ENCODE measurements at regions not wholly inside any gene's neighbourhood (a gene's known extent, or its start where the extent isn't known, plus 50 kb on each side); places are given as distances from the start of the nearest gene placed in this dataset.

DNA sequence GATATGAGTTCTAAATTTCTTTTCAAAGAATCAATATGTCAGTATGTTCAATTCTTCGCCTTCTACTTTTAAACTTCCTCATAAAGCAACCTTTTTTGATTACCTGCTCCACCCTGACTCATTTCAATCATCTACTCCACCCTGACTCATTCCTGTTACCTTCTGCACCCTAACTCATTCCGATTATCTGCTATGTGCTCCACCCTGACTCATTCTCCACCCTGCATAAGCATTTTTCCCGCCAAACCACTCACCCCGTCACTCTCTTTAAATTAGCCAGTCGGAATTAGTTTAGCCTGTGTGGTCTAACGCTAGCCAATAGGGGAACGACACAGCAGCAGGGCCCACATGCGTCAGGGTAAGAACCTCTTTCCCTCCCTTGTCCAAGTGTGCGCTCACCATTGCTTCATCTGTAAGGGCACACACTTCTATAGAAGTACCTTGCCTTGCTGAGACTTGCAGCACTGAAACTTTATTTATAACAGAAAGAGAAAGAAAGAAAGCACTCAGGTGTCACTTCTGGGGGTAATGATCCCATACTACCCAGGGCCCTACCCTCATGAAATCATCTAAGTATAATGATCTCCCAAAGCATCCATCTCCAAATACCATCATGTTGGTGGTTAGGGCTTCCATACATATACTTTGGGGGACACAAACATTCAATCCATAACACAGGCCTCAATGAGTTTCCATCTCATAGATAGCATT is 875.2 kb downstream of the RAPGEF2 start:
- TF ChIP-seq POLR2A (IDR thresholded peaks at IDR 0.05), result no peak
- TF ChIP-seq, protein P1, sequence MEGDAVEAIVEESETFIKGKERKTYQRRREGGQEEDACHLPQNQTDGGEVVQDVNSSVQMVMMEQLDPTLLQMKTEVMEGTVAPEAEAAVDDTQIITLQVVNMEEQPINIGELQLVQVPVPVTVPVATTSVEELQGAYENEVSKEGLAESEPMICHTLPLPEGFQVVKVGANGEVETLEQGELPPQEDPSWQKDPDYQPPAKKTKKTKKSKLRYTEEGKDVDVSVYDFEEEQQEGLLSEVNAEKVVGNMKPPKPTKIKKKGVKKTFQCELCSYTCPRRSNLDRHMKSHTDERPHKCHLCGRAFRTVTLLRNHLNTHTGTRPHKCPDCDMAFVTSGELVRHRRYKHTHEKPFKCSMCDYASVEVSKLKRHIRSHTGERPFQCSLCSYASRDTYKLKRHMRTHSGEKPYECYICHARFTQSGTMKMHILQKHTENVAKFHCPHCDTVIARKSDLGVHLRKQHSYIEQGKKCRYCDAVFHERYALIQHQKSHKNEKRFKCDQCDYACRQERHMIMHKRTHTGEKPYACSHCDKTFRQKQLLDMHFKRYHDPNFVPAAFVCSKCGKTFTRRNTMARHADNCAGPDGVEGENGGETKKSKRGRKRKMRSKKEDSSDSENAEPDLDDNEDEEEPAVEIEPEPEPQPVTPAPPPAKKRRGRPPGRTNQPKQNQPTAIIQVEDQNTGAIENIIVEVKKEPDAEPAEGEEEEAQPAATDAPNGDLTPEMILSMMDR (IDR thresholded peaks at IDR 0.05), result no peak
- WGBS, 2 donors, result 94 to 95% methylated on average over 9 of the region's 9 CpGs
- intact Hi-C loops (cut with DNase I; ENCODE audit: low total_unique reads), result no loop called here
- no peak for DNase-seq (ENCODE audit: low spot score in 2 of 2)
- no peak overlapping the region for H3K4me3 ChIP-seq (ENCODE audit: low read depth, poor library complexity, severe bottlenecking)

DNA sequence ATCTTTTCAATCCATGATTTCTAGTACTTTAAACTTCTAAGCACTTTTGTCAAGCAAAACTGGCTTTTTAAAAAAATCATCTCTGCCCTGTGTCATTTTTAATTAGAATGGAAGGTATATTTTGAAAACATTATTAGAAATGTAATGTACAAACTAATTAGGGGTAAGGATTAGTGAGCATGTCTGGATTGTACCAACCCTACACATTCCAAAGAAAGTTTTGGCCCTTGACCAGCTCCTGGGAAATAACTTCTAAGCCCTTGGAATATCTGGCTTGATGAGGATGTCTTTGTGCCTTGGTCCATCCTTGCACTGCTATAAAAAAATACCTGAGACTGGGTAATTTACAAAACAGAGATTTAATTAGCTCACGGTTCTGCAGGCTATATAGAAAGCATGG is 876.5 kb downstream of the RAPGEF2 start:
- no peak for DNase-seq (ENCODE audit: low spot score in 2 of 2)
- WGBS, 2 donors, result 71 to 77% methylated on average over 1 of the region's 1 CpG
- TF ChIP-seq, protein P1 (IDR thresholded peaks at IDR 0.05), result no peak
- no peak for TF ChIP-seq POLR2A (IDR thresholded peaks at IDR 0.05)
- no peak overlapping the region for H3K4me3 ChIP-seq (ENCODE audit: low read depth, poor library complexity, severe bottlenecking)
- intact Hi-C loops (cut with DNase I; ENCODE audit: low total_unique reads), result no loop called here

DNA sequence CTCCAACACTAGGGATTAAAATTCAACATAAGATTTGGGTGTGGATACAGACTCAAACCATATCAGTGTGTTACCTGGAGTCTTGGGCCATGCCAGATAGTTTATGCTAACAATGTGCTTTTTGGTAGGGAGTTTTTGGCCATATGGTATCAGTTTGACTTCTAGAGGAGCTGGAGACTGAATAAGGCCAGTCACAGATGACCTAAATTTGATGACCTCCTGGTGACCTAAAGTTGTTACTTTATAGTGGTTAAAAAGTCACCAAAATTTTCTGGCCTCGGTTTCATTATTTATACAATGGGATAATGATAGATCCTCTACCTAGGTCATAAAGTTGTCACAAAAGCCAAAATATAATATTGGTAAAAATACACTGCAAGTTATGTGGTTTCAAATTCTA is 877.1 kb downstream of the RAPGEF2 start:
- no peak overlapping the region for H3K4me3 ChIP-seq (ENCODE audit: low read depth, poor library complexity, severe bottlenecking)
- TF ChIP-seq, protein P1 (IDR thresholded peaks at IDR 0.05), result no peak
- no peak for TF ChIP-seq POLR2A (IDR thresholded peaks at IDR 0.05)
- no peak for DNase-seq (ENCODE audit: low spot score in 2 of 2)
- 61 to 75% methylated on average over 1 of the region's 1 CpG for WGBS, 2 donors
- intact Hi-C loops (cut with DNase I; ENCODE audit: low total_unique reads), result no loop called here

DNA sequence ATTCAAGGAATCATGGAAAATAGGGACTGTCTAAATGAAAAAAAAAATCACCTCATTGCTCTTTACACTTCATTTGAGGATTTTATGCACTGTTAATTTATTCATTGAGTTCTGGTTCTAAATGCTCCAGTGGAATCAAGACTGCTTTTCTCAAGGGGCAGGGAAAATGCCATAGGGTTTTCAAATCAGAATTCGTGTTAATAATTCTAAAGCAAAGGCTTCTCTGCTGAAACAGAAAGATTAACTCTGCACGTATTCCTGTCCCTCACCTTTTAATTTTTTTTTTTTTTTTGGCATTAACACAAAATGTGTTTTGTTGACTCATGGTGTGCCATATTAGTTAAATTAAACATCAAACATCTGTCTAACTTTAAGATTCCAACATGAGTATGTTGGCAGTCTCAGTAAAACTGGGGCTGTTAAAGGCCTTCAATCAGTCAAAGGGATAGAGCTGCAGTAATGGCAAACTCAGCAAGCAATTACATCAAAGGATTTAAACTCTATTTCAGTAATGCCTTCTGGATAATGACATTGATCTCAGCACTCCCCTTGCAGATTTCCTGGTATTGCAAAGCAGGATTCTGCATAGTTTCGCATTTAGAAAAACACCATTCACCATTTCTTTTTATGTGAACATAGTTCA is 878.1 kb downstream of the RAPGEF2 start:
- DNase-seq (ENCODE audit: low spot score in 2 of 2), result no peak
- TF ChIP-seq POLR2A (IDR thresholded peaks at IDR 0.05), result no peak
- TF ChIP-seq, protein P1 (IDR thresholded peaks at IDR 0.05), result no peak
- no peak overlapping the region for H3K4me3 ChIP-seq (ENCODE audit: low read depth, poor library complexity, severe bottlenecking)
- intact Hi-C loops (cut with DNase I; ENCODE audit: low total_unique reads), result no loop called here
- 52 to 54% methylated on average over 3 of the region's 3 CpGs for WGBS, 2 donors

DNA sequence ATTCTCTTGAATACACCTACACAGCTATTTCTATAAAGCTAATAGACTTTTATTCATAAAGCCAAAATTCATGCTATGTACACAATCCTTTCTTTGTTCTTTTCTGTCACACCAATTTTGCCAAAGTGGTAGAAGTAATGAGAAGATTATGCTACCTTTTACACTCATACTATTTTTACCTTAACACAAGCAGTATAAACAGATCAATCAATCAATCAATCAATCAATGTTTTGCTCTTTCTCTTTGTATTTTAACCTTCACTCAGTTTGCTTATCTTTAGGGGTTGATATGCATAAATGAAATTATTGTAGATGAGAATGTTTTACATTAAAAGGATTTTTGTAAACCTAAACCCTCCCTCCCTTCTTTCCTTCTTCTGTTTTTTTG is 878.6 kb downstream of the RAPGEF2 start:
- no peak for DNase-seq (ENCODE audit: low spot score in 2 of 2)
- intact Hi-C loops (cut with DNase I; ENCODE audit: low total_unique reads), result no loop called here
- H3K4me3 ChIP-seq (ENCODE audit: low read depth, poor library complexity, severe bottlenecking), result no peak overlapping the region
- no peak for TF ChIP-seq POLR2A (IDR thresholded peaks at IDR 0.05)
- TF ChIP-seq, protein P1 (IDR thresholded peaks at IDR 0.05), result no peak

DNA sequence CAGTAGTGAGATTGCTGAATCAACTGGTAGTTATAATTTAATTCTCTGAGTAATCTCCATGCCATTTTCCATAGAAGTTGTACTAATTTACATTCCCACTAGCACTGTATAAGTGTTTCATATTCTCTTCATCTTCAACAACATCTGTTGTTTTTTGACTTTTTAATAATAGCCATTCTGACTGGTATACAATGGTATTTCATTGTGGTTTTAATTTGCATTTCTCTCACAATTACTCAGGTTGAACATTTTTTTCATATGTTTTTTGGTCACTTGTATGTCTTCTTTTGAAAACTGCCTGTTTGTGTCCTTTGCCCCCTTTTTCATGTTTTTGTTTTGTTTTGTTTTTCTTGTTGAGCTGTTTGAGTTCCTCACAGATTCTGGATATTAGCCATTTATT is 880.2 kb downstream of the RAPGEF2 start:
- DNase-seq (ENCODE audit: low spot score in 2 of 2), result no peak
- intact Hi-C loops (cut with DNase I; ENCODE audit: low total_unique reads), result no loop called here
- TF ChIP-seq, protein P1 (IDR thresholded peaks at IDR 0.05), result no peak
- TF ChIP-seq POLR2A (IDR thresholded peaks at IDR 0.05), result no peak
- H3K4me3 ChIP-seq (ENCODE audit: low read depth, poor library complexity, severe bottlenecking), result no peak overlapping the region

Measured in lower leg skin (tissue), 4 donors.